MG63 (cell line): ENCODE measurements at regions not wholly inside any gene's neighbourhood (a gene's known extent, or its start where the extent isn't known, plus 50 kb on each side); places are given as distances from the start of the nearest gene placed in this dataset.
"Not testable (repeated sequence)": the region's sequence is repeated elsewhere in the genome, so short reads cannot be mapped to it uniquely, and the experiment has no call there.

Experiments used
- DNase-seq: peaks from one replicate; pipeline ENCODE4 v3.0.0-alpha.2; 2020
- H3K27me3 ChIP-seq: fragments of 250-450 bp; sonication (Bioruptor Pico); 2 replicates; pipeline ENCODE4 v1.5.1; 2020; ENCODE audit warnings: mild to moderate bottlenecking, moderate library complexity
- H3K36me3 ChIP-seq: fragments of 250-450 bp; sonication (Bioruptor Pico); 2 replicates; pipeline ENCODE4 v1.5.1; 2020; ENCODE audit warnings: mild to moderate bottlenecking, moderate library complexity
- H3K4me3 ChIP-seq: fragments of 250-450 bp; sonication (Bioruptor Pico); 2 replicates; pipeline ENCODE4 v1.5.1; 2020; ENCODE audit warnings: mild to moderate bottlenecking, moderate library complexity
- H3K9me3 ChIP-seq: fragments of 250-450 bp; sonication (Bioruptor Pico); 2 replicates; pipeline ENCODE4 v1.5.1; 2020; ENCODE audit warnings: mild to moderate bottlenecking, moderate library complexity

GRCh38 chr2:116737951-116738350, 1076.5 kb upstream of the DDX18 start:
- no peaks in the 10 kb centered on the region for H3K36me3 ChIP-seq
- no peak for DNase-seq
- H3K27me3 ChIP-seq = no peaks in the 10 kb centered on the region
- no peaks in the 10 kb centered on the region for H3K9me3 ChIP-seq
- H3K4me3 ChIP-seq = no peak overlapping the region

GRCh38 chr2:116747103-116747502, 1067.4 kb upstream of the DDX18 start:
- no peaks in the 10 kb centered on the region for H3K9me3 ChIP-seq
- no peaks in the 10 kb centered on the region for H3K27me3 ChIP-seq
- no peaks in the 10 kb centered on the region for H3K36me3 ChIP-seq
- H3K4me3 ChIP-seq = no peak overlapping the region
- no peak for DNase-seq

- no peak overlapping the region for H3K4me3 ChIP-seq
- no peaks in the 10 kb centered on the region for H3K36me3 ChIP-seq
- no peaks in the 10 kb centered on the region for H3K9me3 ChIP-seq
- no peaks in the 10 kb centered on the region for H3K27me3 ChIP-seq
- no peak for DNase-seq
Observed at GRCh38 chr2:116749994-116750393, 1064.5 kb upstream of the DDX18 start.

DNA sequence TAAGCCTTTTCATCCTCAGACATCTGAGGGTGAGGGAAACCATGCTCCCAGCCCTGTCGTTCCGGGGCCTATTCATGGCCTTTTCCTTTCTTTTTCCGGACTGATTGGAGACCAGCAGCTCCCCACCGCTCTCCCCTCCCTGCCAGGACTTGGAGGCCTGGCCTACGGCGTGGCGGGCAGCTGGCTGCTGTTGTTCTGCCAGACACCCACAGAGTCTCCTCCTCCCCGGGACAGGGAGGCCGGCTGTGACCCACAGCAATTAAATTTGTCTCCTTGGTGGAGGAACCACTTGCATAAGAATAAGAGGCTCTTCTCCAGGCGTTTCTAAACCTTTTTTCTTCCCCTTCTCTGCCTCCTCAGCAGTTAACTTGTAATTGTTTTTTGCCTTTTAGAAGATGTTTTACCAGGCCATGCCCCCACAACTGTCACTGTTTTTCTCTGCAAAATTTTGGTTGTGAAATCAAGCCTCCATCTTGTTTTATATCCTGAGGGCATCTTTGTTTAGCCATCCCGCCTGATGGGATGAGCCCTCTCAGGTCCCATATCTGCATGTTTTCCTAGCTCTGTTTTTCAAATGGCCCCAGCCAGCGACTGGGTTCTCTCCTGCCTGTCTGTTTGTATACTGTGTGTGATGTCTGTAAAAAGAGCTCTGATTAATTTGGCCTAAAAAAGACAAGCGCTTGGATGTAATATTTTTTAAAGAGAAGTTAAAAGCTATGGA, 1060.0 kb upstream of the DDX18 start:
- no peaks in the 10 kb centered on the region for H3K27me3 ChIP-seq
- H3K36me3 ChIP-seq = no peaks in the 10 kb centered on the region
- DNase-seq = peak; percentile 14
- H3K9me3 ChIP-seq = no peaks in the 10 kb centered on the region
- no peak overlapping the region for H3K4me3 ChIP-seq

- no peak for DNase-seq
- Histone ChIP-seq H3K9me3 (no peaks in the 10 kb centered on the region), H3K36me3 (no peaks in the 10 kb centered on the region), H3K27me3 (no peaks in the 10 kb centered on the region), H3K4me3 (no peak overlapping the region)
Observed at GRCh38 chr2:116761864-116762263, 1052.6 kb upstream of the DDX18 start.

- Histone ChIP-seq H3K4me3 (no peak overlapping the region), H3K9me3 (no peaks in the 10 kb centered on the region), H3K27me3 (no peaks in the 10 kb centered on the region), H3K36me3 (no peaks in the 10 kb centered on the region)
- no peak for DNase-seq
Observed at GRCh38 chr2:116769514-116769913, 1045.0 kb upstream of the DDX18 start.

- no peak for DNase-seq
- Histone ChIP-seq H3K9me3 (no peaks in the 10 kb centered on the region), H3K4me3 (no peak overlapping the region), H3K36me3 (no peaks in the 10 kb centered on the region), H3K27me3 (no peaks in the 10 kb centered on the region)
Observed at GRCh38 chr2:116776556-116776955, 1037.9 kb upstream of the DDX18 start.

GRCh38 chr2:116787848-116788247, 1026.6 kb upstream of the DDX18 start:
- DNase-seq = no peak
- H3K36me3 ChIP-seq = no peaks in the 10 kb centered on the region
- no peaks in the 10 kb centered on the region for H3K9me3 ChIP-seq
- no peak overlapping the region for H3K4me3 ChIP-seq
- H3K27me3 ChIP-seq = no peaks in the 10 kb centered on the region

DNA sequence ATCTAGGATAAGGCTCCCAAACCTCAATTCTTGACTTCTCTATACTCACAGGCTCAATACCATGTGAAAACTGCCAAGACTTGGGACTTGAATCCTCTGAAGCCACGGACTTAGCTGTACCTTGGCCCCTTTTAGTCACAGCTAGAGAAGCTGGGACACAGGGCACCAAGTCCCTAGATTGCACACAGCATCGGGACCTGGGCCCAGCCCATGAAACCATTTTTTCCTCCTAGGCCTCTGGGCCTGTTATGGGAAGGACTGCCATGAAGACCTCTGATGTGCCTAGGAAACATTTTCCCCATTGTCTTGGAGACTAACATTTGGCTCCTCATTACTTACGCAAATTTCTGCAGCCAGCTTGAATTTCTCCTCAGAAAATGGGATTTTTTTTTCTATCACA, 1011.8 kb upstream of the DDX18 start:
- no peaks in the 10 kb centered on the region for H3K27me3 ChIP-seq
- DNase-seq = no peak
- H3K4me3 ChIP-seq = no peak overlapping the region
- H3K9me3 ChIP-seq = peaks cover 17% of the 10 kb centered on the region
- no peaks in the 10 kb centered on the region for H3K36me3 ChIP-seq

GRCh38 chr2:116804901-116805300, 1009.6 kb upstream of the DDX18 start:
- H3K4me3 ChIP-seq = no peak overlapping the region
- H3K27me3 ChIP-seq = no peaks in the 10 kb centered on the region
- H3K9me3 ChIP-seq = peaks cover 17% of the 10 kb centered on the region
- no peak for DNase-seq
- H3K36me3 ChIP-seq = no peaks in the 10 kb centered on the region

DNA sequence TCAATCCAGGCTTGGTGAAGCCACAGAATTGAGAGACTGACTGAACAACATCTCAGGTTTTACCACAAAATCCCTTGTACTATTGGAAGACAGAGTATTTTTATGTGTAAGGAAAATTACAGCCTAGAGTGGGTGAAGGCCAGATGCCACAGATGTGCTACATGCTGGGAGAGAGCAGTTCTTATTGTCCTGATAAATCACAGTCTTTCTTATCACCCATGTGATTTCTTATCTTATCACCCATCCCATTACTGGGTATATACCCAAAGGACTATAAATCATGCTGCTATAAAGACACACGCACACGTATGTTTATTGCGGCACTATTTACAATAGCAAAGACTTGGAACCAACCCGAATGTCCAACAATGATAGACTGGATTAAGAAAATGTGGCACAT, 1008.0 kb upstream of the DDX18 start:
- not testable (repeated sequence) for DNase-seq, H3K4me3 ChIP-seq, H3K27me3 ChIP-seq, H3K36me3 ChIP-seq
- H3K9me3 ChIP-seq = peaks cover 15% of the 10 kb centered on the region

GRCh38 chr2:116809109-116809508, 1005.4 kb upstream of the DDX18 start:
- Histone ChIP-seq H3K27me3 (no peaks in the 10 kb centered on the region), H3K4me3 (no peak overlapping the region)

DNA sequence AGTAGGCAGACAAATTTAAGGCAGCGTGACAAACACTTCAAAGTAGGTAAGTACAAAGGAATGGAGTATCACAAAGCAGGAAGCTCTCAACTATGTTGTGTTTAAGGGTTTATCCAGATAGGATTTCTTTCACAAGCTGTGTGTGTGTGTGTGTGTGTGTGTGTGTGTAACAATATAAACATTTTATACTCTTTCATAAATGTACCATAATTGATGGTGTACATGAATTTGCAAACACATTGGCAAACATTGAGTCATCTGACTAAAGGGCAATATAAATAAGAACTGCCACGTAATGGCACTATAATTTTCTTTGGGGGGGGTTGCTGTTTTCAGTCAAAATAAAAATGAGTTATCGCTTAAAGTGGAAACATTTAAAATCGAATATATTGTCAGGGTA, 1004.4 kb upstream of the DDX18 start:
- no peak overlapping the region for H3K4me3 ChIP-seq
- H3K36me3 ChIP-seq = no peaks in the 10 kb centered on the region
- H3K27me3 ChIP-seq = no peaks in the 10 kb centered on the region
- no peaks in the 10 kb centered on the region for H3K9me3 ChIP-seq
- no peak for DNase-seq

More at GRCh38 chr2:116809109-116809508, 1005.4 kb upstream of the DDX18 start:
- Histone ChIP-seq H3K9me3 (no peaks in the 10 kb centered on the region), H3K36me3 (no peaks in the 10 kb centered on the region)
- DNase-seq = no peak

DNA sequence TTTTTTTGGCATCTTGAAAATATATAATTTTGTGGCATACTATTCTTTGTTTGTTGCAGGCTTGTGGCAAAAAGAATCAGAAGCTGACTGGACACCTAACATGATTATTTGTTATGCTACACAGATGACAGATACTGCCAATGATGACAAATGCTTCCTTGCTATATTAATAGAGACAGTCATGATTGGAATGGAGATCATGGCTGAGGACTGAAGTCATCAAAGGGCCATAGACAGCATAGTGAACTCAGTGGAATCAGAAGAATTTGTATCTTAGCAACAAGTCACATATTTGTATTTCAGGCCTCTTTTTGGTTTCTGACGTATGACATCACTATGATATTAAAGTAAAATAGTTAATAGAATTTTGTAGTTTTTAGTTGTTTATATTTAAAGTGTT, 1003.8 kb upstream of the DDX18 start:
- DNase-seq = peak; percentile 6
- H3K9me3 ChIP-seq = no peaks in the 10 kb centered on the region
- no peaks in the 10 kb centered on the region for H3K27me3 ChIP-seq
- no peak overlapping the region for H3K4me3 ChIP-seq
- H3K36me3 ChIP-seq = no peaks in the 10 kb centered on the region

DNA sequence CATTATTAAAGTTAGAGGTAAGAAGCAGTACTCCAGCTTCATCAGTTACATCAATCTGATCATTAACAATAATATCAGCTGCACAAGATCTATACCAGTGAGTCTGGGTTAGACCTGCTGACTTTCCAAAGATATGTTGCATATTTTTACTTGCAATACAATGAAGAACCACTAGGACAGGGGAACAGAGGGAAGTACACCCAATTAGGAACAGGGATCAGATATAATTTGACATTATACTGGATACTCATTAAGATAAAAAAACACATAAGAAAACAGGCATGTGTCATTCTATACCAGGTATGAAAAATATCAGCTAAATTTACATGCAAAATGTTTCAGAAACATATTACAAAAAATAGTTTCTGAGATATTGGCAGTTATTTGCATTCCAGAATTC, 995.1 kb upstream of the DDX18 start:
- H3K27me3 ChIP-seq = no peaks in the 10 kb centered on the region
- DNase-seq = no peak
- no peak overlapping the region for H3K4me3 ChIP-seq
- no peaks in the 10 kb centered on the region for H3K9me3 ChIP-seq
- no peaks in the 10 kb centered on the region for H3K36me3 ChIP-seq

GRCh38 chr2:116820986-116821385, 993.5 kb upstream of the DDX18 start:
- H3K9me3 ChIP-seq = no peaks in the 10 kb centered on the region
- H3K4me3 ChIP-seq = no peak overlapping the region

GRCh38 chr2:116829543-116829942, 984.9 kb upstream of the DDX18 start:
- H3K36me3 ChIP-seq, H3K4me3 ChIP-seq, H3K9me3 ChIP-seq, DNase-seq, H3K27me3 ChIP-seq: not testable (repeated sequence)

More at GRCh38 chr2:116820986-116821385, 993.5 kb upstream of the DDX18 start:
- DNase-seq = no peak
- no peaks in the 10 kb centered on the region for H3K36me3 ChIP-seq
- H3K27me3 ChIP-seq = no peaks in the 10 kb centered on the region

- H3K4me3 ChIP-seq = no peak overlapping the region
- H3K9me3 ChIP-seq = peaks cover 4% of the 10 kb centered on the region; the same call in 1 of the 2 replicates
- no peaks in the 10 kb centered on the region for H3K27me3 ChIP-seq
- no peak for DNase-seq
- H3K36me3 ChIP-seq = no peaks in the 10 kb centered on the region
Observed at GRCh38 chr2:116832148-116832547, 982.3 kb upstream of the DDX18 start.
